ENCODE measurements at regions not wholly inside any gene's neighbourhood (a gene's known extent, or its start where the extent isn't known, plus 50 kb on each side); places are given as distances from the start of the nearest gene placed in this dataset.
"Not testable (repeated sequence)": the region's sequence is repeated elsewhere in the genome, so short reads cannot be mapped to it uniquely, and the experiment has no call there.

DNA sequence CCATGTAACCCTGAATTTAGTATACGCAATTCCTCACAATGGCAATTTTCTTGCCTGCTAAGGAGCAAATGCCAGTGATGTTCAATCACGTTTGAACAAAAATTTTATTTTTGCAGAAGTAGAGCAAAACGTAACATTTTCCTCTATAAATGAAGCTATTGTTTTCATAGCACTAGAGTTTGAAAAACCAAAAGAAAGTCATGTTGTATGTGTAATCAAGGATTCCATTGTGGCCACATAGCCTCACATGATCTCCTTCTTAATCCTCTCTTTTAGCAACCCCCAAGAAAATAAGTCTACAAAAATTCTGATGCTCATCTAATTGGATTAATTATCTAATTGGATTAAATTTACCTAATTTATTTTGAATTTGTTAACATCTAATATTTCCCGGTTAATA lies 1217.4 kb upstream of the FLRT2 start:
- no peak for DNase-seq (ENCODE audit: low spot score)

DNA sequence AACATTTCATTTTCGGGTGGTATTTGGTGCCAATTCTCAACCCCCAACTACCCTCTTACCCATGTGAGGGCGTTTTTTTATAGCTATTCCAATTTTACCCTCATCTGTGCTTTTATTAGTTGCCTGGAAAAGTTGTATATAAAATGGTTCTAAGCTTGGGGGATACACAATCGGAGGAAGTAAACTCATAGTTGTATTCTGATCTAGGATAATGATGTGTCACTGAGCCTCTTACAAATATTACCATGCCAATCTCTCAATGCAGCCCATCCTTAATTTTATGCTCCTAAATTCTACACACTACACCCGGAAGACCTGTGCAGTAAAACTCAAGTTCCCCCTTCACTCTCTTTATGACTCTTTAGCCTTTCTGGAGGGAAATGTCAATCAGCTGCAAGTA lies 1206.5 kb upstream of the FLRT2 start:
- DNase-seq (ENCODE audit: low spot score) = no peak

DNA sequence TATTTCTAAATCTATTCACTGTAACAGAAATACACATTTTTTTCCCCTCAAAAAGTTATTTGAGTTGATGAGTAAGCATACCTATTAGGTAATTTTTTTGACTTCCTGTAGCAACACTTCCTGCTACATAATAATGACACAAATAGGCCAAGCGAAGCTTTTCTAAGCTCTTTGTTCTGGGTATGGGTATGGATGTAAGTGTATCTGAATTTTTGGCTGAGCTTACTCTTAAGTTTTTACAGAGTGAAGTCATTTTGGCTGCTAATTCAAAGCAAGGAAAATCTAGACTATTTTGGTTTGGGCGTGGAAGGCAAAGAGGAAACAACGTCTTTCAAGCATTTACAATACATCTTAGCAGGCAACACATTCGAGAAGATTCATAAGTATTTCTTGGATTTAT lies 1206.0 kb upstream of the FLRT2 start:
- DNase-seq (ENCODE audit: low spot score) = no peak

DNA sequence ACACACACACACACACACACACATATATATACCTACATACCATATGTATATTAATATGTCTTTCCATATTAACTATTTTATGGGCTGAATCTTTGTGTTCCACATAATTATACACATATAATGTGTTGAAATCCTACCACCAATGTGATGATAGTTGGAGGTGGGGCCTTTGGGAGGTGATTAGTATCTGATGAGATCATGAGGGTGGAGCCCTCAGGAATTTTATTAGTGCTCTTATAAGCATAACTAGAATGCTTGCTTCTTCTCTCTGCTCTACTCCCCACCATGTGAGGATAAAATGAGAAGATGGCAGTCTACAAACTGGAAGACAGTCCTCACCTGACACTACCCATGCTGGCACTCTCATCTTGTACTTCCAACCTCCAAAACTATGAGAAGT lies 1193.5 kb upstream of the FLRT2 start:
- DNase-seq (ENCODE audit: low spot score) = no peak

DNA sequence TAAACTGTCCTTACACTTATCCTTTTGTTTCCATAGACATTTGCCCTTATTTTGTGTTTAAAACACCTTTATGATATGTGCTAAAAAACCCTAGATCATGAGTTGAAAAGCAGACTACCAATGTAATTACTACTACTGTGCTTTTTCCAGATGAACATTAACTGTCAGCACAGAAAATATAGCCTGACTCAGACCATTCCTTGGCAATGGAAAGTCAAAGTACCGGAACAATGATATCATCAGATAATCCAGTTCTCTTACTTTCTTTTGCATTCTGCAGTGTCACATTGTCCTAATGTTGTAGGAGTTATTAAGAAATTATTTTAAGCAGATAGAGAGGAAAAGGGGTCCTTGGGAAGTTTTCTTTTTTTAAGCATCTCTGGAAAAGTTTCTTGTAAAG lies 1189.0 kb upstream of the FLRT2 start:
- no peak for DNase-seq (ENCODE audit: low spot score)

DNA sequence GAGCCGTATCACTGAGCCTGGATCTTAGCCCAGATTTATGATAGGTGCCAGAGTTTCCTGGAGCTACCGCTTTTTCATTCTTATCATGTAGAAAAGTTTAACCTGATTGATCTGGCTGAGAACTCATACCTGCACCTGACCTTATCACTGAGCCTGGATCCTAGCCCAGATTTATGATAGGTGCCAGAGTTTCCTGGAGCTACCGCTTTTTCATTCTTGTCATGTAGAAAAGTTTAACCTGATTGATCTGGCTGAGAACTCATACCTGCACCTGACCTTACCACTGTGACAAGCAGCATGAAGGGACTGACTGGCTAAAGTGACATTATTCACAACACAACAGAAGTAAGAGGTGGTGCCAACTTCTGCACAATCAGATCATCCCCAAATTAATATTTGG lies 1188.1 kb upstream of the FLRT2 start:
- not testable (repeated sequence) for DNase-seq (ENCODE audit: low spot score)

DNA sequence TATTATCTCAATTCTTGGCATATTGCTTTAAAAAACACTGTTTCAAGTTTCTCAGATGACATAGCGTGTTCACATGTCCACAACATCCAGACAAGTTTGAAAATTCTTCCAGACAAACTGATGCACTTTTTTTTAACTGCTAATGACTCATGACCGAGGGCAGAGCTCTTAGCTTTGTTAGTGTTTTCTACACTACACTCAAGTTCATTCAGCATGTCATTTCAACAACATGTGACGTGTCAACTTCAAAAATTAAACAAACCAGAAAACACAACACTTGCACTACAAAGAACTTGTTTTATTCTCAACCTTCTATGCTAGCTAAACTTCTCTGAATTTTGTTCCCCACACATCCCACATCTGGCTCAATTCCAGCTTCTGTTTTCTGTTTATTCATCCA lies 1186.3 kb upstream of the FLRT2 start:
- DNase-seq (ENCODE audit: low spot score) = no peak

DNA sequence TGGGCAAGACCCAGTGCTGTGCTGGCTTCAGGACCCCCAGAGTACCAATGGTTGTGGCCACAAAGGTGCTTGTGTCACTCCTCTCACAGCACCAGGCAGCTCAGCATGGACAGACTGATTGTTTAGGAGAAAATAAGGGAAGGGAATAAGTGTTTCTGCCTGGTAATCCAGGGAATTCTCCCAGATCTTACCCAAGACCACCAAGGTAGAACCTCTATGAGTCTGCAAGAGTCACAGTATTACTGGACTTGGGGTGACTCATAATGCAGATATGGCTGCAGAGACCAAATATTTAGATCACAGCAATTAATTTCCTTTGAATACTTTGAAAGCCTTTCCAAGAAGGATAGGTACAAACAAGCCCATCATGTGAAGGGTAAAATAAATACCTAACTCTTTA lies 1178.3 kb upstream of the FLRT2 start:
- no peak for DNase-seq (ENCODE audit: low spot score)

DNA sequence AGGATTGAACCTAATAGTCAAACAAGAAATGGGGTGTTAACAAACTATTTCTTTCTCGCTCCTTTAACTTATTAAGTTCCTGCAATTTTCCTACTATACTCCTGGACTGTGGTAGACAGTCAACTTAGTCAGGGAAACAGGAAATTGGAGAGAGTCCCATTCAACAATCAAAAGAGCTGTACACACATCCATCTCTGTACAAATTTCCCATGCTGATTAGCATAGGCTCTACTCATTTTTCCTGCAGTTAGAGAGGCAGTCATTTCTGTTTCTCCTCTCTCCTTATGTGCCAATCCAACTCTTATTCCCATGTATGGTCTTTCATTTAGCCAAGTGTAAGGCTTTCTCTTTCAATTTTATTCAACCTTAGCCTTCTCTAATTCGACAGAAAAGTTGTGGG lies 1168.5 kb upstream of the FLRT2 start:
- DNase-seq (ENCODE audit: low spot score) = no peak

DNA sequence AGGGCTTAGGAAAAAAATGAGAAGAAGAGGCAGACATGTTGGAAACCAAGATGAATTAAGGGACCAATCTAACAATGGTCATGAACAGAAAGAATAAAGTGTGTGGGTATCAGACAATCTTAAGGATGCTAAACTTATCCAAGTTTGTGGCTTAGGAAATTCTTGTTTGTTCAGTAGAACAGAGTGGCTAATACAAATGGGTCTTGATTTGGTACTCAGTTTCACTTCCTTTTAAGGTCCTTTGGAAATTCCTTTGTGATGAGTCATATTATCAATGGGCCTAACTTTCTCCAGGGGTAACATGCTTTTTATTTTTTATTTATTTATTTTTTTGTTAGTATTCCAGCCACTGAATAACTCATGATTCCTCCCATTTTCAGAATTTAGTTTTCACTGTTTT lies 1154.7 kb upstream of the FLRT2 start:
- no peak for DNase-seq (ENCODE audit: low spot score)

DNA sequence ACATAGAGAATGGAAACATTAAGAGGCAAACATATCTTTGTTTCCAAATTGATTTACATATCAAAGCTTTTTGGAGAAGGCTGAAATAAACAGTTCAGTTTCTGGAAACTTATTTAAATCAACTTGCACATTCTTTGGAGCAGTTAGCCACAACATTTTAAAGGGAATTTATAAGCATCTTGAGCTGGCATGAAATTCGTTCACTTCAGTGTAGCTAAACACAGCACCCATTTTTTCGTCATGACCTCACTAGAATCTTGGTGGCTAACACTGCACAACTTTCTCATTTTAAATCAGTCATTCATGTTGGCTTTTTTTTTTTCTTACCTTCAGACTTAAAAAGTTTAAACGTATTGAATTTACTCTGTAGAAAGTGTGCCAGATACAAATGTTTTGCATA lies 1139.9 kb upstream of the FLRT2 start:
- no peak for DNase-seq (ENCODE audit: low spot score)

DNA sequence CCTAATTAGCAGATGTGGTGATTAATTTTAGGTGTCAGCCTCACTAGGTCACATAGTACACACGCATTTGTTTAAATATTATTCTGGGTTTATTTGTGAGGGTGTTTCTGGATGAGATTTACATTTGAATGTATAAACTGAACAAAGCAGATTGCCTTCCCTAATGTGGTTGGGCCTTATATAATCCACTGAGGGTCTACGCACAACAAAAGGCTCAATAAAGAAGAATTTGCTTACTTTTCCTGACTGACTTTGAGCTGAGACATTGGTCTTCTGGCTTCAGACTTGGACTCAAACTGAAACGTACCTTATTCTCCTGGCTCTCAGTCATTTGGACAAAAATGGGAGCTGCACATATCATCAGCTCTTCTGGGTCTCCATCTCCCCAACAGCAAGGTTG lies 1132.3 kb upstream of the FLRT2 start:
- no peak for DNase-seq (ENCODE audit: low spot score)

DNA sequence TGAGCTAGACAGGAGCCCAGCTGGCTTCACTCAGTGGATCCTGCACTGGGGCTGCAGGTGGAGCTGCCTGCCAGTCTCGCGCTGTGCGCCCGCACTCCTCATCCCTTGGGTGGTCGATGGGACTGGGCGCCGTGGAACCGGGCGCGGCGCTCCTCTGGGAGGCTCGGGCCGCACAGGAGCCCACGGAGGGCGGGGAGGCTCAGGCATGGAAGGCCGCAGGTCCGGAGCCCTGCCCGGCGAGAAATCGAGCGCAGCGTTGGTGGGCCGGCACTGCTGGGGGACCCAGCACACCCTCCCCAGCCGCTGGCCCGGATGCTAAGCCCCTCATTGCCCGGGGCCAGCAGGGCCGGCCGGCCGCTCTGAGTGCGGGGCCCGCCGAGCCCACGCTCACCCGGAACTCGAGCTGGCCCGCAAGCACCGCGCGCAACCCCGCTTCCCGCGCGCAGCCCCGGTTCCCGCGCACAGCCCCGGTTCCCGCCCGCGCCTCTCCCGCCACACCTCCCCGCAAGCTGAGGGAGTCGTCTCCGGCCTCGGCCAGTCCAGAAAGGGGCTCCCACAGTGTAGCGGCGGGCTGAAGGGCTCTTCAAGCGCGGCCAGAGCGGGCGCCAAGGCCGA lies 1130.5 kb upstream of the FLRT2 start:
- no peak for DNase-seq (ENCODE audit: low spot score)

DNA sequence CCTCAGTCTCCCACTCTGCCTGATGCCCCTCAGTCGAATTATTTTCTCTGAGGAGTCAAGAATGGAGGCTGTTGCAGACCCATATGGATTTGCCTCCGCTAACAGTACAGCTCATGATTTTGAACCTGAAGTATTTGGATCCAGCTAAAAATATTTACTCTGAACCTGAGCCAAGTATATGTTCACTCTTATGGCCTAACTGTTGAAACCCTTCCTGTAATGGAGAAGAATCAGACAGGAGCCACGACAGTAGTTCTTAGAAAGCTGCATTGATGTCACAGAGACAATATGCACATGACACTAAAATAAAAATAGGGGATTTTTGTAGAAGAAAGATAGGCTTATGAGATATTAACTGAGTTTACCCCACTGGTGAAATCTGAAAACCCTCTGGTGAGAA lies 1128.3 kb upstream of the FLRT2 start:
- DNase-seq (ENCODE audit: low spot score) = no peak

DNA sequence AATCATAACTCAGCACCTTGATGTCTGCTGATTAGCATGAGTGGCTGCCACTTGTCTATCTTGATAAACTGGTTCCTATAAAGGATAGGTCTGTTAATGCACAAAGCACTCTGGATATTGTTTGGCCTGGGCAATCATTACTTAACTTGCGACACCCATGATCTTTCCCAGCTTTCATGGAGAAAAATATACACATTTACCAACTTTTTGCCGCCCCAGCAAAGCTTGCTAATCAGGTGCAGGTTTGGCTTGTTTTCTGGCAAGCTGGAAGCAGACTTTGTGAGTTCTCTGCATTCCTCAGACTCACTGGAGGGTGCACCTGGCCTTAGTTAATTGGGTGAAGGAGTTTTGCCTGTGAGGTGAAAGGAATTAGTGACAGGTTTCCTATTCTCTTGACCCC lies 1126.4 kb upstream of the FLRT2 start:
- DNase-seq (ENCODE audit: low spot score) = no peak

DNA sequence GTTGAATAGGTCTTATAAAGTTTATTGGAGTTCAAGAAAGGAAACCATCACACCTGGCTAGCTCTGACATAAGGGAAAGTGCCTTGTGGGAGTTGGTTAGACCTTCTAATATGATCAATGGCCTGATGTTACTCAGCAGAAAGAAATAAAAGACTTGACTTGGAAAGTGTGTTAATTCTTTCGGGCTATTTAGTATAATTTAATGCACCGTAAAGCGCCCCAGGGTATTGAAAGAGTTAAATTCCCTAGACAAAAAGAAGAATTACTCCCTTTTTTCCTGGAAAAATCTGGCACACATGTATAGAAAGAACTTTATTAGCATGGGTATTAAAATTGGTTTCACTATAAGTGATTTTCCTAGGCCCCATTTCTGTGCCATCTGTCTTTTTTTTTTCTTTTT lies 1125.7 kb upstream of the FLRT2 start:
- DNase-seq (ENCODE audit: low spot score) = no peak

DNA sequence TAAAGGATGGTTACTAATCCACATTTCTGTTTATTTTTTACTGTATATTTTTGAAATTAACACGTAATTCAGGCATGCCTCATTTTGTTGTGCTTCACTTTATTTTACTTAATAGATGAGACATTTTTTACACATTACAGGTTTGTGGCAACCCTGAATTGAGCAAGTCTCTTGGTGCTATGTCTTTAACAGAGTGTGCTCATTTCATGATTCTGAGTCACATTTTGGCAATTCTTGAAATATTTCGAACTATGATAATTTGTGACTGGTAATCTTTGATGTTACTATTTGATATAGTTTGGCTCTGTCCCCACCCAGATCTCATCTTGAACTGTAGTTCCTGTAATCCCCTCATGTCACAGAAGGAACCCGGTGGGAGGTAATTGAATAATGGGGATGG lies 1120.5 kb upstream of the FLRT2 start:
- no peak for DNase-seq (ENCODE audit: low spot score)

DNA sequence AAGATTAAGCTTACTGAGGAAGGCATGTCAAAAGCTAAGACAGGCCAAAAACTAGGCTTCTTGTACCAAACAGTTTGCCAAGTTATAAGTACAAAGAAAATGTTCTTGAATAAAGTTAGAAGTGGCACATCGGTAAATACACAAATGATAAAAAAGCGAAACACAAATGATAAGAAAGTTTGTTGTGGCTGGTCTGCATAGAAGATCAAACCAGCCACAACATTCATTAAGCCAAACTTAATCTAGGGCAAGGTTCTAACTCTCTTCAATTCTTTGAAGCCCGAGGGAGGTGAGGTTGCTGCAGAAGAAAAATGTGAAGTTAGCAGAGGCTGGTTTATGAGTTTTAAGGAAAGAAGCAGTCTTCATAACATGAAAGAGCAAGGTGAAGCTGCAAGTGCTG lies 1119.6 kb upstream of the FLRT2 start:
- no peak for DNase-seq (ENCODE audit: low spot score)

DNA sequence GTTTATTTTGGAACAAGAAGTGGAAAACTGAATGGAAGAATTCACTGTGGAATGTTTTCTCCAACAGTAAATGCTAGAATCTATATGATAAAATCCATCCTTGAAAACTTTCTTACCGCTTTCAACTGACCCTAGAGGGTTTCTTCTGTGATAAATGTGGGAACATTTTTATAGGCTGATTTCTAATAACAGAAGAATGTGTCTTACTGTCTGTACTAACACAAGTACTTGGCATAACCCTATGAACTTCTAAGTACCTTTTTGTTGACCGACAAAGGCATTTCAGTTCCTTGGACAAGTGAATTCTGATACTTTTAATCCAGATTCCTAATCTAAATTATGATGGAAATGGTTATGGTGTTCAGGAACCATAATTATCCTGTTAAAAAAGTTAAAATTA lies 1109.7 kb upstream of the FLRT2 start:
- DNase-seq (ENCODE audit: low spot score) = no peak

DNA sequence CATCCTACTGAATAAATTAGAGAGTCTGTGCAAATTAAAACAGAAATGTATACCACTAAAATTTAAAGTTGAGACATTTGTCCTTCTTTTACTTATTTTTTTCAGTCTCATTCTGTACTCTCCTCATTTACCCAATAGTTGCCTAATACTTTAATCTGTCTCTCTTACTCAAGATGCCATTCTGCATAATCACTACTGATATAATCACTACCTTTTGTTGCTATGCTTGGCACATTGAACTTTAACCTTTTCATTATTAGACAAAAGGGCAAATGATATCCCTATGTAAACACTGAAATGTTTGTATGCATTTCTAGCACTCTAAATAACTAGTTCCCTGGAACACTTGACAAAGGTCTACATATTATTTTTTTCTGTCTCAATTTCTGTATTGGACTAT lies 1108.3 kb upstream of the FLRT2 start:
- no peak for DNase-seq (ENCODE audit: low spot score)

DNA sequence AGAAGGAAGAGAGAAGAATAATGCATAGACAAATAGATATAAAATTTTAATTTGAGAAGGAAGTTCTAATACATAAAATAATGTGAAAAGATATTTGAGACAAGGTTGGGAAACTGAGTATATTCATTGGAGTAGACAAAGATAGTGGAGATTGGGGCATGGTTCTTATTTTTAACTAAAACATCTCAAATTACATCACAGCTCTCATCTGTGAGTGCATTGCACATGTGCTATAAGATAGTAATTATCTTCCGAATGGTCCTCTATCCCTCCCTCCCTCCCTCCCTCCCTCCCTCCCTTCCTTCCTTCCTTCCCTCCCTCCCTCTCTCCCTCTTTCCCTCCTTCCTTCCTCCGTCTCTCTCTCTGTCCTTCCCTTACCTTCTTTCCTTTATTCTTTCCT lies 1104.0 kb upstream of the FLRT2 start:
- no peak for DNase-seq (ENCODE audit: low spot score)

DNA sequence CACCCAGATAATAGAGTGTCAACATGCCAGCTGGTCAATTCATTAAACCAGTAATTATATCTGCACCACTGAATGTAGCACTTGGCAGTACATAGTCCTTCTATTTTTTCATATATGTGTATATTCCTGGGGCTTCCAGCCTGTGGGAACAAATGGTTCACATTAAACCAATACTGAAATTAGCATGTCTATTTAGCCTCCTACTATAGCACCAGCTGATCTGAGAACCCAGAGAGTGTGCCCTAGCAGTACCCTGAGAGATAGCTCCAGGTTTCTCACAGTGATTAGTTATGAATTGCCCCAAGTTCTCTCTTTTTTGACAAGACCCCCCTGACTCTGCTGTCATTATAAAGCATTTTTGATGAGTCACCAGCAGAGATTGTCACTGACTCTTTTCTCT lies 1097.3 kb upstream of the FLRT2 start:
- DNase-seq (ENCODE audit: low spot score) = no peak

DNA sequence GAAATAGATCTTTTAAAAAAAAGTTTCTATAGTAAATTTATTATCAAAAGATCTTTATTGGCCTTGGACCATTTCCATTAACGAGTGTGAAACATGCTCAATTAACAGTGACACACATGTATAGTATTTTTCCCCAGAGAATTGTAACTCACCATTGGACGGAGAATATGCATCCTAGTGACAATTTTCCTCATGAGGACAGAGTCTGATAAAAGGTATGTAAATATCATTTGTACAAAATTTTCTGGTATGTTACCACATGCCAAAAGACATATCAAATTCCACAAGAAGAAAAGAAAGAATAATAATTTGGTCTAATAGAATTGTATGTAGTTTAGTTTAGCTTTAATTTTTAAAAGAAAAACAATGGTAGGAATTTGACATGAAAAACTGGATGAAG lies 1096.0 kb upstream of the FLRT2 start:
- DNase-seq (ENCODE audit: low spot score) = no peak

DNA sequence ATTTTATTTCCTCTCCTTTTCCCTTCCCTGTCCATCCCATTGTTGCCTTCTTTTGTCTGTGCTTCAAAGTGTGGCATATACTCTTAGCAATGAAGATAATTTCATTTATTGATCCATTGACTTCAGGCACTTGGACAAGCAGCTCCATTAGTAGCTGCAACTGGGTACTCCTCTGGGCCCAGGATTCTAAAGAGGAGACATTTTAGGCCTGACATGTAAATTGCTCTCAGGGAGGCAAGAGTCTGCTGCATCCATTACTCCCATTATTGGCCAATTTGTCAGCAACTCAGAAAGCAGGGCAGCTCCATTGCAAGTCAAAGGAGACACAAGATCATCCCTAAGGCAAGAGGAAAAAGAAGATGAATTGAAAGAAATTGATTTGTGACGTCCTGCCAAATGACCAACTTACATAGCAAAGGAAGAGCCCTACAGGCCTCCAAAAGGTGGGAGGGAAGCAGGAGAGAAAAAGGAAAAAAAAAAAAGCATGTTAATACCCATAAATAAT lies 1094.1 kb upstream of the FLRT2 start:
- DNase-seq (ENCODE audit: low spot score) = no peak

DNA sequence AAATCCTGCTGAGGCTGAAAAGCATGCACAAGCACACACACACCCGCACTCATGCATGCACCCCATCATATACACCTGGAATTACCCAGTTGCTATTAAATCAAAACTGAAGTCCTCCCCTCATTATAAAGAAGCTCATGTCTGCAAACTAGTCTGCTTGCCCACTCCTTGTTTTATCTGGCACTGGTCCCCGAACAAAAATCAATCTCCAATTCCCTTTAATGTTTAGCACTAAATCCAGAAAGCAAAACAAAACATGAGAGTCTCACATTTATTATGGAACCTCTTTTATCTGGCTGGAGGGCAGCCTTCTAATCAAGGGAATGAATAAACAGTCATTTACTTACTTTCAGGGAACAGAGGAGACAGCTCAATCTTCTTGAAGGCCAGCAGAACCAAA lies 1093.4 kb upstream of the FLRT2 start:
- DNase-seq (ENCODE audit: low spot score) = no peak

Measured in CD4-positive, alpha-beta T cell treated with Interleukin-6 at 100 ng/mL for 8 hours (primary cell).